Suppressor macrophage treated with lipopolysaccharide for 4 hours (primary cell): ENCODE measurements at regions not wholly inside any gene's neighbourhood (a gene's known extent, or its start where the extent isn't known, plus 50 kb on each side); places are given as distances from the start of the nearest gene placed in this dataset.
"Not testable (repeated sequence)": the region's sequence is repeated elsewhere in the genome, so short reads cannot be mapped to it uniquely, and the experiment has no call there.

Source experiments
- DNase-seq: peaks from one replicate; pipeline ENCODE4 v3.0.0-alpha.2; 2020

- DNase-seq: no peak
These were observed 310.6 kb upstream of the ATP11B start for GRCh38 chr3:182482705-182483104.

DNA sequence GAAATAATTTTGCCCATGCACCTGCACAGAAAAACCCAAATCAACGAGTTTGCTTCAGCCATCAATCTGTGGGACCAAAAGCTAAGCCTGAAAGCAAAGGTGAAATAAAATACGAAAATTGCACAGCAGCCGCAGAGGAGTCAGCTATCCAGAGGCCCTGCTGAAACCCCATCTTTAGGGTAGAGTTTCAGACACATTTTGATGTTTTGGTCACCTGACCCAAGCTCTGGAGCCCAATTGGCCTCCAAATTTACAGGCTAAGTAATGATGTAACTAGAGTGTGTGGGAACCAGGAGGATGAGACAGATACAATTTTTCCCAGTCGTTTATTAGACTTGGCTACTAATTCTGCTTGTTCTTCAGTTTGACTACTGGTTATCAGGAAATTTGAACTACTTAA lies 308.6 kb upstream of the ATP11B start:
- DNase-seq: no peak

DNA sequence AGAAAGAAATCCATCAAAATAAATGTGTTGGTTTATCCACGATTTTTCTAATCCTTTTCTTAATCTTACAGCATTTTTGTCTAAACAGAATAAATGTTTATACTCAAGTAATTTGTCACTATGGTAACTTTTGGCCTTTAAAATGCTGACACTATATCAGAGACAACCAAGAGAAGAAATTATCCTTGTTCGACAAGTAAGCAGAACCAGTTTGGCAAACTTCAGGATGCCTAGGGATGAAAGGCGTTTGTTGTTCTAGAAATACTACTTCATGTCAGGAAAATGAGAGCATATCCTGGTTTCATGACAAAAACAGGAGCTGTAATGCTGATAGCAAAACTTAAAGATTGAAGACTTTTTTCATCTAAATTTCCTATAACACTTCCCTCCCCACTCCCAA lies 308.0 kb upstream of the ATP11B start:
- DNase-seq: no peak

GRCh38 chr3:182486463-182486862 lies 306.8 kb upstream of the ATP11B start:
- DNase-seq: no peak

DNA sequence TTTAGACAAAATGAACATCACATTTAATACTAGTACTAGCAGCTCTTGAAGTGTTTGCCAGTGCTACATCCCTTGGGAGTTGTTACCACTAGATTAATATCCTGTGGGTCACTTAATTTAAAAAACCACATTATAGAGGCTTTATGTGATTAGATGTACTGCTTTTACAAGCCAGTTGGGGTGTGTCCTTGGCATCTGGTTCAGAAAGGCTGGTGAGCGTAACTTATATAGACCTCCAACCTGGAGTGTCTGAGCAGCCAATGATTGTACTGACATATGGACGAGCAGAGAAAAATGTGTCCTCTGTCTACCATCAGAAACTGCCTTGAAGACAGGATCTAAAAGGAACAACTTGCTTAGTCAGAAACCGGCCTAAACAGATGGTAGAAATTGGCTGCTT lies 306.2 kb upstream of the ATP11B start:
- DNase-seq: no peak

GRCh38 chr3:182487611-182488010 lies 305.7 kb upstream of the ATP11B start:
- no peak for DNase-seq

DNA sequence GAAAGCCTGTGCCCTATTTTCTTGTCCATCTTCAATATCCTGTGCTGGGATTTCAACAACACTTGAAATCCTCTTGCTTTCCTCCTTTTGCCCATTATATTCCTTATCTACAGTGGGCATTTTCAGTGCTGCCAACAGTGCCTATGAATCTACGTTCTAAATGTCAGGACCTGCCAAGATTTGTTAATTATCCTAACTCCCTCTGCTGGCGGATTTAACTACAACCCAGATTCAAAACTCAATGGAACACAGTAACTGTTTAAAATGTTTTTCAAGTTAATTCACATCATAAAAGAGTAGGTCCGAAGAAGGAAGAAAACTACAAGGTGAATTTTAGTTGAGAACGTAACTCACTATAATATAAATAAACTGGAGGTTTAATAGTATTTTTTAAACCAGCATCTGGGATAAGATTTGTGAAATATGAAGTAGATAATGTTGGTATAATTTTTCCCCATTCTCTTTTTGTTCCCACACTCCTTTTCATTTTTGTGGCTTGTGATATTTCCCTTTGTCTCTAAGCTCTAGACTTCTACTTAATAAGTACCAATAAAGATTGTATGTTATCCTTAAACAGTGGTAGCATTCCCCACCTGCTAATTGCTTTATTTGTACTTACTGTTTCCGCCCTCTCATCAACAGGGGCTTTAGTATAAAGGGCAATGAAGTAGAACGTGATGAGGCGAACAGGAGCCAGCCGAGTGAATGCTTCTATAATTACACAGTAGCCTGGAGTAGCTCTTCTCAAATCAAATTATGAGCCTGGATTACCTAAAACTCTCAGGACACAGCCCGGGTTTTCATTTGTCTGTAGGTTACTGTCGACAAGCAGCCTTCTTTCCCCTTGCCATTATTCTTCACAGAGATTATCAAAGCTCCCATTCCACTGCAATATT lies 302.5 kb upstream of the ATP11B start:
- no peak for DNase-seq

GRCh38 chr3:182491577-182491976 lies 301.7 kb upstream of the ATP11B start:
- no peak for DNase-seq

DNA sequence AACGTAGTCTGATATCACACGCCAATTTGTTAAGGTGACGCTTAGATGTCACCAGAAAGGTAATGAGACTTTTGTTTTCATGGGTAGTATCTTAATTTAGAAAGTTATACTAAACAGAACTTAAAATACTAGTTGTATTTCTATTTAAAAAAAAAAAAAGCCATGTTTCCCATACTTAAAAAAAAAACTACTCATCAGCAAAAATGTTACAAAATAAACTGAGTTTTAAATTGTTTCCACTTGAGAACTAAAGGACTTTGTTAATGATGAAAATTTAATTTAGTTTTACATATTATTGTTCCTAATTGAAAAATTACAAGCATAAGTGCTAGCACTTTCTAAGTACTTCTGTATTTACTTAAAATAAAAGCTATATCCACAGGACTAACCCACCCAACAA lies 300.8 kb upstream of the ATP11B start:
- no peak for DNase-seq

DNA sequence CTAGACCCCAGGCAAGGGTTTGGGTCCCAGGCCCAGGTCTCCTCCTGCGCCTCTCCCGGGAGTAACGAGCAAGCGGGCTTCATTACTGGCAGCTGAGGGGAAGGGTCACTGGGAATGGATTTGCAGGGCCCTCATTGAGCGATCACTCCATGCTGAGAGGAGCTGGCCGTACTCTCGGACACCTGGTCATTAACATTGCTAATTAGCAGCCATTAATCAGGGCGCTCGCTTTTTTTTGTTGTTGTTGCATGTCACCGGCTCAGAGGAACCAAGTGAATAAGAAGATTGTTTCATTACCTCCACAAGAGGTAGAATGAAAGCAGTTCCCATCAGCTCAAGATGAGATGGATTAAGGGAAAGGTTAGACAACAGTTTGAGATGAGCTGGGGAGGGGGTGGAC lies 293.0 kb upstream of the ATP11B start:
- DNase-seq: no peak

DNA sequence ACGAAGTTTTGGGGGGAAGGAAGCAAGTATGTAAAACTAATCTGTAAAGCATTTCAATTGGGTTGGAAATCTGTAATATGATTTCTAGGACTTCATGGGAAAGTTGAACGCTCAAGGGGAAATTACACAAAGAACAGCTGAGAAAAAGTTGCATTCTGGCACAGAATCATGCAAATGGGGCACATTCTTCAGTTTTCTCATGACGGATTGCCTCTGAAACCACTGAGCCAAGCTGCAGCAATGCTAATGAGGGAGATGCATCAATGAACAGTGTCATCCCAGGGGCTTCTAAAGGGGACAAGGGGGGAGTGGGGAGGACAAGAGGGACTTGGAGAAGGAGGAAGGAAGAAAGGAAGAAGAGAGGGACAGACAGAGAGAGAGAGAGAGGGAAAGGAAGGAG lies 291.4 kb upstream of the ATP11B start:
- DNase-seq: no peak

DNA sequence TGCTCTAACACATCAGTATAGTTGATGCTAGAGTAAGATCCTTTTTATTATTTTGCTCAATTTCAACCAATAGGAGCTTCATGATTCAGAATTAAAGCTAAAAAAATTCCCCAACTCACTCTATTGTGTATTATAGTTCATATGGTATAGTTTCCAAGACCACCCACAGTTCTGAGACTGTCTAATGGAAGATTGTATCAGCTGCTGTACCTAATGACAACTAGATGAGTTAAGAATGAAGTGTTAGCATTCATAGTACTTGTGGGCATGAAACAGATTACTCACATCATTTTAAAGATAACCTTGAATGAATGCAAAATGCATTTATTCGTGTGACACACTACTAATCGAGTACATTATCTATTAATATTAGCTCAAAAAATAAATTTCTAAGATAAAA lies 289.9 kb upstream of the ATP11B start:
- no peak for DNase-seq

DNA sequence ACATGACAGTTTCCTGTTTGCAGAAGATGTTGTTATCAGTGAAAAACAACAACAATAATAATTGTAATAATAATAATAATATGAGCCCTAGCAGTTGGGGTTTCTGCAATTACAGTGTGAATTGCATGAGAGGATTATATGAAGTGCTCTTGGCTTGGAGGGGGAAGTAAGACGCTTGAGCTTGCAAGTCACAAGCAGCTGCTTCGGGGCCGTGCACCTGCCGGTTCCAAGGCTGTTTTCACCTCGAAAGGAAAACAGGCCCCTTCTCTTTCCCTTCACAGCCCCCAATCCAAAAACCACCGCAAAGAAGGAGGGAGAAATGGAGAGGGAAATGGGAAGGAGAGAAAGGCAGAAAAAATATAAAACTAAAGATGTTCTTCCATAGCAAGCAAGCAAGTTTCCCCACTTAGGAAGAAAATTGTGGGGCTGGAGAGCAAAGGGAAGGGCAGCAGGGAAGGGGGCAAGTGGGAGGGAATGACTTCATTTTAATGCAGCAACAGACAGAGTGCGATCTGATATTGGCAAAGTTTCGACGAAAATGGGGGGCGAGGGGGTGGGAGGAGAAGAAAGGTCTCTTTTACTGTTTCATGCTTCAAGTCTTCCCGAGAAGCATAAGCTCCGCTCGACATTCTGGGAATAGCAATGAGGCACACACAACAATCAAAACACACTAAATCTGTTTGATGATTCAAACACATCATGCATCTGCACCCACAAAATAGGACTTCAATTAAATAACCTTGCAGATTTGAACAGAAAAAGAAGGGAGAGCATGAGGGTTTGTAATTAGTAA lies 284.2 kb upstream of the ATP11B start:
- DNase-seq: no peak

DNA sequence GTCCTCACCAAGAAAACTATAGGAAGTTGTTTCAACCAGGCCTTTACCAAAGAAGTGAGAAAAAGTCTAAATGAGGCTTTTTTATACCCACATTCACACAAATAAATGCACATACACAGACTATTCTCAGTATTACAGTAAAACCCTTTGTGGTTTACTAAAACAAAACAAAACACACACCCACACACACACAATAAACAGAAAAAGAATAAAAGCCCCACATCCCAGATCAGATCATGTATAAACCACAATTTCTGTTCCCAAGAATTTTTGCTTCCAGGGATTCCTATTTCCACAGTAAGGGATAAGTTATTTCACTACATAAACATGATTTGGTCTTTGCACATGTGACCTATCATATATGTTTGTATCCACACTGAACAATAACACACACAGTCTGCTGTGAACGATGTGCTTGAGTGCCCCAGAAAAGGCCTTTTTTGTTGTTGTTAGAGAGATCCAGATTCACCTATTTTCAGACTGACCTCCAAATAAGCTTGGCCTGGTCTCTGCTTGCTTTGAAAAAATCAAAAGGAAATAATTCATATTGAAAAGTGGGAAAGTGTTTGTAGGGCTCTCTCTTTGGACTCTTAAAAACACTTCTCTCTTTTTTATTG lies 283.4 kb upstream of the ATP11B start:
- DNase-seq: no peak

DNA sequence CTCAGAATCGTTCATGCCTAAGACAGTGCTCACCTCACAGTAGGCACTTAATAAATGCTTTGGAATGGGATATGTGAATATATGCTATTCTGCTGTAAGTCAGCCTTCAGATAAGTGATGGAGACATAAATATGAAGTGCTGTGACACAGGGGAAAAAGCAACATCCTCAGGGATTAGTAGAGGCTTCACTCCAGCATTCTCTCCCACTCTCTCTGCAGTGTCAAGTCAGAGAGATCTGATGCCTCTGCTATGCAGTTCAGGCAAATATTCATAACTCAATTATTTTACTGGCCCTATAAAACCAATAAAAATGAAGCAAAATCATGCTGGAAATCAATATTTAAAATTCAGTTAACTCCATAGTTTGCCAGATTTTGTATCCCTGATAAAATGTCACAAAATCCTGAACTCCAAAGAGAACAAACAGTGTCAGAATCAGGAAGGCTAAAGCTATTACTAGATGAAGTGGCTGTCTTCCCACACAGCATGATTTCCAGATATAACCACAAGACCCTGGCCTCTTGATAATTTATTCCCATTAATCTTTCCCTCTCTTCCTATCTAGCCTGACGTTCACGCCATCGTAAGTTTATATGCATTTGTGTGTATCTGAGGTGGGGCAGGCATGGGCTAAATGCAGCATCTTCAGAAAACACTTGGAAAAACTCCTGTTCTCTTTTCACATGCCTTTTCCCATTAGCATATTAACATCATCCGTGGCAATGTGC lies 278.9 kb upstream of the ATP11B start:
- no peak for DNase-seq

DNA sequence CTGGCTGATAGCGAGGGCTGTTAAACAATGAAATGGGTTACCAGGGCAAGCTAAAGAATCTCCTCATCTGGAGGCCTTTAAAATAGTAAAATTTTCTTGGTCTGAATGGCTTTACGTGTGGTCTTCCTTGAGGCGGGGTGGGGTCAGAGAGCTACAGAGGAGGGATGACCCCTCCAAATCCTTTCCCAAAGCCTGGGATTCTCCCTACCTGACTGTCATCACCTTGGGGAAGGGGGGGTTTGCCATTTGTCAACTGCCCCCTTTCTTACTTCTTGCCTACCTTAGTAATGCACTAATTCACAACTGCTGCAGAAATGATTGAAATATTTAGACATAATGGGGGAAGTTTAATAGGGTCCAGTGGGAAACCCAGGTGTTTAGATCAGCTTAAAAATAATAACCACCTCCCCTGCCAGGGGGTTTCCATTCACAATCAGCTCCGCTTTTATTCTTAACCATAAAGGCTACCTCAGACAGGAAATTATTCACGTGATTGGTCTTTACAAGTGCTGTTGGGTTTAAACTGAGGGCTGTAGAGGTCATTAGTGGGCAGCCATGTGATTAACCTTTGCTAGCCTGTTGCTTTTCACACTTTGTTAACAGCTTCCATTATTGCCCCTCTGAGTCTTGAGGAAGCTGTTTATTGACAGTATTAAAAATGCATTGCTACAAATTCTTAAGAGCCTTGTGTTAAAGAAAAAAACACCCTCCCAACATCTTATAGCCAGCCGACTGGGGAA lies 276.5 kb upstream of the ATP11B start:
- no peak for DNase-seq

DNA sequence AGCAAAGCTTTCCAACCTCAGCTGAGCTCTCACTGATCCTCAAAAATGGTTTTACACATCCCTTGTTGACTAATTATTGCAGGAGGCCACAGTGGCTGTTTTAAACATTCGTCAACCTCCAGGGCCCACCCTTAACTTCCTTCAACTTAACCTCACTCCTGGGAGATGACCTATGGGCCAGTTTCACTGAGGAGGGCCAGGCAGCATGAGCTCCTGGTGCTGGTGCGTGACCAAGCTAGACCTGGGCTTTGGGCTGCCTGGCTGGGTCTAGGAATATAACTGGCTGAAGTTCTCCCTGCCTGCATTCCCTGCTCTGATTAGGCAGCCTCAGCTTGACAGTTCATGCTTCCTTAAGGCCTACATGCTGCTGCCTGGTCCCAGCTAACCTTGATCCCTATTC lies 273.7 kb upstream of the ATP11B start:
- no peak for DNase-seq

DNA sequence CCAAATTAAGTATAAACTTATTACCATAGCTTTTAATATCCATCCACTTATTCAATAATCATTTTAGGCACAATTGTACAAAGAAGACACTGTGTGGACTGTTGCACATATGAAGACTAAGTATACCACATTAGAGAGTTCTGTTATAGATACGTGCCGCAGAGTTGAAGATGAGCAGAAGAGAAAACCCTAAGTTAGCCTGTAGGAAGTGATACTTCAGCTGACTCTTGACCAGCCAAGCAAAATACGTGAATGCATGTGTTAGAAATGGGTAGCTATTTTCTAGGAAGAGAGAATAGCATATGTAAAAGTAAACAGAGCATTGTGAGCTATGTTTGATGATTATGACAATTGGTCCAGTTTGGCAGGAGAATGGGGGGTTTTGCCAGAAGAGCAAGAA lies 272.0 kb upstream of the ATP11B start:
- DNase-seq: no peak

- not testable (repeated sequence) for DNase-seq
These were observed 269.9 kb upstream of the ATP11B start for GRCh38 chr3:182523424-182523823.

DNA sequence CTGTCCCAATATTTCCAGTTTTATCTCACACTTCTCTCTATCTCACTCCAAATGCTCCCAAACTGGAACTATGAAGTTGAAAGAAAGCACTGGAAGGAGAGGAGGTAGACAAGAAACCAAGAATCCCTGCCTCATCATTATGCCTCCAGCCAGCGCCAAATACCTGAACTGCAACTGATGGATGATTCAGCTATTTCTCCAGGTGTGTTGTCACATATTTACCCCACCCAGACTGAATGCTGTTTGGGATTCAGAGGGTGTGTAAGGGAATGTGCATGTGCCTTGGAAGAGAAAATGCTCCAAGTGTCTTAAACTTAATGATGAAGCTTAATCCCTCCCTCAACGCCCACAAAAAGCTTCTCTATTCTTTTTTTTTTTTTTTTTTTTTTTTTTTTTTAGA lies 269.5 kb upstream of the ATP11B start:
- DNase-seq: no peak

DNA sequence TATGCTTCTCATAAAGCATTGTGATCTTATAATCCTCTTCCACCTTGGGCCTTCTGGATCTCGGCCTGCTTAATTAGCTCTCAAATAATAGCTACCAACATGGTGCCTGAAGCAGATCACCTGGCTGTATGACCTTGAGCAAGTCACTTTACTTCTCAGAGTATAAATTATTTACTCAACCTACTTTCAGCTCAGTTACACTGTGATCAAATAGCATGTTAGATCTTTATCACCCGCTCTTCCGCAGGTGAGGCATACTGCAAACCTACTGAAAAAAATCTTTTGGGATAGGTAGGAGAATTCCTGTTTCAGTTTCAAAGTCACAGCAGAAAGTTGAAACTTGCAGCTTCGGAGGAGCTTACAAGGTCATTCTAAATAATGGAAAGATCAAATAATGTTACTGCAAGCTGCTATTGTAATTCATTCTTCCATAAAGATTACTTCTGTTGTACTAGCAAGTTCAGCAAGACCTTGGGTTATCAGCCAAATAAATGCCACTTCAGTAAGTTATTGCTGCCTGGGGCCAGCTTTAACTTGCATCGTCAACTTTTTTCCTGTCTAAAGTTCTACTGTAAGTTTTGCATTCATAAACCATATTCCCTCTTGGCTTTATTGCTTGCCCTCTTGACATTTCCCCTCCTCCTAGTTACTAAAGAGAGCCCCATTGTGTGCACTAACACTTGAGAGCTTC lies 268.4 kb upstream of the ATP11B start:
- DNase-seq: no peak
